ENCODE measurements at regions not wholly inside any gene's neighbourhood (a gene's known extent, or its start where the extent isn't known, plus 50 kb on each side); places are given as distances from the start of the nearest gene placed in this dataset.

DNA sequence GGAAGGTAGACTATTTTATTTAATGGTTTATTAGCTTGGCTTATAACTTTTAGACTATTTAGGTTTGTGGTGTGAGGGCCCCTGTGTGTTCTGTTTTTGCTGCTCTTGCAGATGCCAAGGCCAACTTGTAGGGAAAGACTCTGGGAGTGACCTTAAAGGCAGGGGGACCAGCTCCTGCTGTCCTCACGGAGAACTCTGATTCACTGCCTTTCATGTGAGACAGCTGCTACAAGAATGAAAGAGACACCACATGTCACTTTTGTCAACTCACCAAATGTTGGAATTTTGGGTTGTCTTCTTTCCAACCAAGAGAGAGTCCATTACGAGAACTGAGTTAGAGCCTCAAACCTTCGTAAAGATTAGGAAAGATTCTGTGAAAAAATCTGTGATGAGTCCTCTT lies 258.3 kb upstream of the ADAMTSL1 start:
- Mint-ChIP-seq H3K4me3 (no peak overlapping the region), H3K27ac (no peak overlapping the region), H3K27me3 (no peaks in the 10 kb centered on the region), H3K36me3 (ENCODE audit: low read depth) (no peaks in the 10 kb centered on the region), H3K4me1 (ENCODE audit: low read depth) (no peaks in the 10 kb centered on the region), H3K9me3 (no peaks in the 10 kb centered on the region)
- intact Hi-C loops (cut with micrococcal nuclease) = loop anchor here (10.0 kb wide), 1 partner anchor 411 kb away; no protein-coding TSS in a partner anchor

DNA sequence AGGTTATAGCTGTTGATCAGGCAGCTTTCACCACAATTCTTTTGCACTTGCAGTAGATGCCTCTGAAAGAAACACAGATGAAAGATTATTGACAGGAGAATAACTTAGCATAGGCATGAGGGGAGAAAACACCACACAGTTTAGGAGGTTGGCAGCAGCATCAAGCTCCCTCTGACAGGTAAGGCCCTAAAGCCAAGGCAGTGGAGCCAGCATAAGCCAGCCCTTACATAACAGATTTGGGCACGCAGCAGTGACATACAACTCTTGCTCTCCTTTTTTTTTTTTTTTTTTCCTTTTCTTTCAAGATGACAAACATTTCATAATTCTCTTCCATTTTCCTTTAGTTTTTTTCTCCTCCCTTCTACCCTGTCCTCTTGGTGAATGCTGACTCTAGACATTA lies 257.6 kb upstream of the ADAMTSL1 start:
- Mint-ChIP-seq H3K4me3 (no peak overlapping the region), H3K9me3 (no peaks in the 10 kb centered on the region), H3K27ac (no peak overlapping the region), H3K4me1 (ENCODE audit: low read depth) (no peaks in the 10 kb centered on the region), H3K27me3 (no peaks in the 10 kb centered on the region), H3K36me3 (ENCODE audit: low read depth) (no peaks in the 10 kb centered on the region)
- intact Hi-C loops (cut with micrococcal nuclease) = loop anchor here (10.0 kb wide), 1 partner anchor 412 kb away; no protein-coding TSS in a partner anchor

DNA sequence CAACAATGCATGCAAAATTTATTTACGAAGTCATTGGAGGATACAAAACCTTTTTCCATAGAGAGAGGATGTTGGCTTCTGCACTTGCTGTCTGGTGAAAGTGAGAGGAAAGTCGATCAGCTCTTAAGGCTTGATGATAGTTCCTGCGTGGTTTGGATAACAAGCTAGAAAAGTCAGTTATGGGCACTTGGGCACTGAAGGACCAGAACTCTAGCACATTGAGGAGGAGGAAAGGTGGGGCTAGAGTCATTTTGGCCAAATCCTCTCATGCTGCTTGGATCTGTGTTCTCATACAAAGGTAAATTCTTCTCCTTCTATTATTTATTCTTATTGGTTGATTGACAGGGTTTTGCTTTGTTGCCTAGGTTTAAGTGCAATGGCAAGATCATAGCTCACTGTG lies 245.9 kb upstream of the ADAMTSL1 start:
- H3K9me3 Mint-ChIP-seq = no peaks in the 10 kb centered on the region
- no peaks in the 10 kb centered on the region for H3K4me1 Mint-ChIP-seq (ENCODE audit: low read depth)
- no peaks in the 10 kb centered on the region for H3K36me3 Mint-ChIP-seq (ENCODE audit: low read depth)
- H3K27ac Mint-ChIP-seq = no peak overlapping the region
- no peak overlapping the region for H3K4me3 Mint-ChIP-seq
- no peaks in the 10 kb centered on the region for H3K27me3 Mint-ChIP-seq
- intact Hi-C loops (cut with micrococcal nuclease) = no loop called here

DNA sequence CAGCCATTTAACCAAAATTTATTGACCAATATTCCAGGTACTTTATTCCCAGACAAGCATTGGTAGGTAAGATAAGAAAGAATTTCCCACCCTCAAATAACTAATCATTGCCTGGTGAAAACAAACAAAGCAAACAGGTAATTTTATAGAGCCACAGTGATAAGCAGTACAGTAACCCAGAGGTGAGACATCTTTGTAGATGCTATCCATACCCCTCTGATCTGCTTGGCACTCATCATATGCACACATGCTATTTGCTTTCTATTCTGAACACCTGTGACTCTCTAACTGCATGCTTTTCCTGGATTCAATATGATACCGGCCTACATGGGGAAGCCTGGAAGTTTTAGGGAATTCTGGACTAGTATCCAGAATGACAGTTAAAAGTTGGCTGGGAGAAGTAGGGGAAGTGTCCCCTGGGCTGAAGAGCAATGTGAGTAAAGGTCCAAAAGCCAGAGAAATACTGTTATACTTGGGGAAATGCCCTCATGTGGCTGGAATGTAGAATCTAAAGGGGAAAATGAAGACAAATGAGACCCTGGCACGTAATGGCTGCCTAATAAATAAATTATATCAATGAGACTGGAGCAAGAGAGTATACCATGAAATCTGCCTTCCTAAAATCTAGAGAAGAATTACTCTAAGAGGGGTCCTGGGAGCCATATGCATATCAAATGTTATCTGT lies 243.8 kb upstream of the ADAMTSL1 start:
- Mint-ChIP-seq H3K4me3 (no peak overlapping the region), H3K27ac (no peak overlapping the region), H3K4me1 (ENCODE audit: low read depth) (no peaks in the 10 kb centered on the region), H3K9me3 (no peaks in the 10 kb centered on the region), H3K27me3 (no peaks in the 10 kb centered on the region), H3K36me3 (ENCODE audit: low read depth) (no peaks in the 10 kb centered on the region)
- intact Hi-C loops (cut with micrococcal nuclease) = no loop called here

DNA sequence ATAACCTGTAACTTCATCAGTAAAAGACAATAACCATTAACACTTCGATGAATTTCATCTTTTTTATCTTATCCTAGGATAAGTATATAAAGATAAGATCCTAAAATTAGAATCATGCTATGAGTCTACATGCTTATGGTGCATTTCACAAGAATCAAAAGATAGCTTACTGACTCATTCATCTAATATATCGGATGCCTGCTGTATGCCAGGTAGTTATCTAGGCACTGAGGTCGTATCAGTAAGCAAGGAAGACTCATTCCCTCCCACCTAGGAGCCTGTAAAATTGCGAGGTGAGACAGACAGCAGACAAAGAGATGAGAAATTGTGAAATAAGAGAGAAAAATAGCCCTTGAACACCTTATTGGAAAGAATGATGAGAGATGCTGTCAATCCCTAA lies 240.6 kb upstream of the ADAMTSL1 start:
- H3K4me1 Mint-ChIP-seq (ENCODE audit: low read depth) = no peaks in the 10 kb centered on the region
- H3K27me3 Mint-ChIP-seq = no peaks in the 10 kb centered on the region
- H3K9me3 Mint-ChIP-seq = no peaks in the 10 kb centered on the region
- H3K36me3 Mint-ChIP-seq (ENCODE audit: low read depth) = no peaks in the 10 kb centered on the region
- intact Hi-C loops (cut with micrococcal nuclease) = no loop called here
- H3K27ac Mint-ChIP-seq = no peak overlapping the region
- H3K4me3 Mint-ChIP-seq = no peak overlapping the region

DNA sequence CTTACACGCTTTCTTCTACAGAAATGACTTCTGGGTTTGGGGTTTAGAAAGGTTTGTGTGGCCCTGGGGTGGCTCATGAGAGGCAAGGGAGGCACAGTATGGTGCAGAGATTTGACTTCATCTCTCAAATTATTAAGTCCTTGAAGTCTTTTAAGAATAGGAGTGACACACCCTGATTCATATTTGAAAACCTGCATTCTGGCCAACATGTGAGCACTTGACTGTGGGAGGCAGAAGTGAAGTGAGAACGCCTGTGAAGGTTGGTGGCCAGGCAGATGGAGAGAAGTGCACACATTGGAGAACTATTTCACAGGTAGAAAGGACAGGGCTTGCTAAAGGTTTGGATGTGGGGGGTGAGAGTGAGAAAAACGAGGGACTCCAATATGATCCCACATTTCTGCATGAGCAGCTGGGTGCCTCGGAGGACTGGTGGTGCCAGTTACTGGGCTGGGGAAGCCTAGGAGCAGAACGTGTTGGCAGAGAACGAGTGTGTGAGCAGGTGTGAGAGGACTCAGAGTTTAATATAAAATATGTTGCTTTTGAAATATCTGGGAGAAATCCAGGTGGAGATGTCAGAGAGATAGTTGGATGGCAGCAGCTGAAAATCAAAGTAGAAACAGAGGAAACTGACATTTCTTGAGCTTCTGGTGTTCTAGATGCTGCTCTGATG lies 240.0 kb upstream of the ADAMTSL1 start:
- H3K4me3 Mint-ChIP-seq = no peak overlapping the region

DNA sequence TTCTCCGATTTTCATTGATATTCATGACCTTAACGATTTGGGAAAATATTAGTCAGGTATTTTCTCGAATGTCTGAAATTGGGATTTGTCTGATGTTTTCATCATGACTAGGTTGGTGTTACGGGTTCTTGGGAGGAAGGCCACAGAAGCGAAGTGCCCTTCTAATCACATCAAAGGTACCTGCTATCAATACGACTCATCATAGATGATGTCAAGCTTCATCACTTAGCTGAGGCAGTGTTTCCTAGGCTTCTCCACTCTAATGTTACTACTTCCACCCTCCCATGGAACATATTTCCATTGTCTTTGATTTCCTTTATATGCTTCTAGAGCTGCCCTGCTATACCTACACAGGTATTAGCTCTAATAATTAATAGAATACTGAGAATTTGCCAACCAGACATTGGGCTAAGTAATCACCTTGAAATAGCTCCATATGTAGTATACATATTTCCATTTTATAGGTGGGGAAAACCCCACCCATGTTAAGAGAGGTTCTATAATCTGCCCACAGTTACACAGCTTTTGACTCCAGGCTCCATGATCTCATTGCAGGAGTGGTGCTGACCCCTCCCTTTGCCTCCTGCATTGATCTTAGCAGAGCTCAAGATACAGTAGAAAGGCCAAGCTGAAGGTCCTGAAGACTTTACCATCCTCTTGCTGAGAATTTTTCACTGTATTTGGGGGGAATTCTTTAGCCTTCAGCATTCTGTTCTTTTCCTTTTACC lies 238.6 kb upstream of the ADAMTSL1 start:
- no peaks in the 10 kb centered on the region for H3K9me3 Mint-ChIP-seq
- intact Hi-C loops (cut with micrococcal nuclease) = no loop called here
- no peak overlapping the region for H3K4me3 Mint-ChIP-seq
- no peaks in the 10 kb centered on the region for H3K27me3 Mint-ChIP-seq
- no peak overlapping the region for H3K27ac Mint-ChIP-seq
- no peaks in the 10 kb centered on the region for H3K4me1 Mint-ChIP-seq (ENCODE audit: low read depth)
- H3K36me3 Mint-ChIP-seq (ENCODE audit: low read depth) = no peaks in the 10 kb centered on the region

More for the DNA sequence above, 240.0 kb upstream of the ADAMTSL1 start:
- intact Hi-C loops (cut with micrococcal nuclease) = no loop called here
- H3K27ac Mint-ChIP-seq = no peak overlapping the region
- H3K4me1 Mint-ChIP-seq (ENCODE audit: low read depth) = no peaks in the 10 kb centered on the region
- H3K9me3 Mint-ChIP-seq = no peaks in the 10 kb centered on the region
- H3K27me3 Mint-ChIP-seq = no peaks in the 10 kb centered on the region
- no peaks in the 10 kb centered on the region for H3K36me3 Mint-ChIP-seq (ENCODE audit: low read depth)

DNA sequence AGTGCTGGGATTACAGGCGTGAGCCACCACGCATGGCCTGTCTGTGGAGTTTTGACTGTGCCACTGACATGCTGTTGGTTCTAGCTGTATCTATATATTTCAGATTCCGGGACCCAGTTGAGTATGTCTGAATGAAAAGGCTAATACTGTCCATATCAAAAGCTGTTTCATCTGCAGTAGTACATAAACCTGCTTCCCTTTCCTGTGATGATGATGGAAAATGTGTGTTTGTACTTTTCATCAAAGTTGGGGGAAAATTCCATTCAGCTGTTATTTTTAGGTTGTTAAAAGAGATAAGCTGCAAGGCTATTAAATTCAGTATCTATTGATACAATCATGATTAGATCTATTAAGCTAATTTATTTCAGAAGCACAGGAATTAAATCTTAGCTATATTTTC lies 237.6 kb upstream of the ADAMTSL1 start:
- H3K4me3 Mint-ChIP-seq = no peak overlapping the region
- H3K27me3 Mint-ChIP-seq = no peaks in the 10 kb centered on the region
- no peak overlapping the region for H3K27ac Mint-ChIP-seq
- no peaks in the 10 kb centered on the region for H3K36me3 Mint-ChIP-seq (ENCODE audit: low read depth)
- no peaks in the 10 kb centered on the region for H3K9me3 Mint-ChIP-seq
- H3K4me1 Mint-ChIP-seq (ENCODE audit: low read depth) = no peaks in the 10 kb centered on the region
- intact Hi-C loops (cut with micrococcal nuclease) = no loop called here

DNA sequence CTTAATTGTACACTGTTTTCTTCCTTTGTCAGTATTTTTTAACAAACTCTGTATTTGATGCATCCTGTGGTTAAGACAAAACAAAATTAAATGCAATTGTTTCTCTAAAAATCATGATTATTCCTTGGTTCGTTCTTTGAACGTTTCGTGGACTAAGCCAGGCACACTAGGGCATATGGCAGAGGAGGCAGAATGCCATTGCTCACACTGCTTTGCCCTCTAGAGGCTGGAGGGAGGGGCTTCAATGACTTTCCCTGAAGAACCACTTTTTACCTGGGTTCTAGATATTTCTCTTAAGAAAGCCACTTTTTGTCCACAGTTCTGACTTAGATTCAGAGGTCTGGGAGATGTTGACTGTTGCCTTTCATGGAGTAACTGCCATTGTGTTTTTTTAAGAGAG lies 236.2 kb upstream of the ADAMTSL1 start:
- Mint-ChIP-seq H3K27ac (no peak overlapping the region), H3K27me3 (no peaks in the 10 kb centered on the region), H3K4me1 (ENCODE audit: low read depth) (no peaks in the 10 kb centered on the region), H3K36me3 (ENCODE audit: low read depth) (no peaks in the 10 kb centered on the region), H3K4me3 (no peak overlapping the region), H3K9me3 (no peaks in the 10 kb centered on the region)
- intact Hi-C loops (cut with micrococcal nuclease) = no loop called here

DNA sequence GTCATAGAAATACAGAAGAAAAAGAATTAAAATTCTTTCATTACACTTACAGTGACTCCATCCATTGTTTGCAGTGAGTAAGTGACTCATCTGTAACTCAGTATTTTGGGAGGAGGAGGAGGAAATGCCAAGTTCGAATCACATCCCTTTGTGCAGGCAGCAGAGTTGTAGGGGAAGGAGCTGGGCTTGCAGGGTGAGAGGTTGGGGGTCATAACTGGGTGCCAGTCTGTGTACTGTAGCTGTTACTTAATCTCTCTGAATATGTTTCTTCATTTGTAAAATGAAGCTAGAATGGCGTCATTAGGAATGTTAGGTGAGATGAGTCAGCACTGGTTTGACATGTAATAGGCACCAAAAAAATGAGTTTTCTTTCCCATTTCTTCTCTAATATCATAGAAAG lies 235.7 kb upstream of the ADAMTSL1 start:
- intact Hi-C loops (cut with micrococcal nuclease) = no loop called here
- no peaks in the 10 kb centered on the region for H3K27me3 Mint-ChIP-seq
- no peaks in the 10 kb centered on the region for H3K9me3 Mint-ChIP-seq
- H3K4me3 Mint-ChIP-seq = no peak overlapping the region
- no peak overlapping the region for H3K27ac Mint-ChIP-seq
- no peaks in the 10 kb centered on the region for H3K4me1 Mint-ChIP-seq (ENCODE audit: low read depth)
- no peaks in the 10 kb centered on the region for H3K36me3 Mint-ChIP-seq (ENCODE audit: low read depth)

DNA sequence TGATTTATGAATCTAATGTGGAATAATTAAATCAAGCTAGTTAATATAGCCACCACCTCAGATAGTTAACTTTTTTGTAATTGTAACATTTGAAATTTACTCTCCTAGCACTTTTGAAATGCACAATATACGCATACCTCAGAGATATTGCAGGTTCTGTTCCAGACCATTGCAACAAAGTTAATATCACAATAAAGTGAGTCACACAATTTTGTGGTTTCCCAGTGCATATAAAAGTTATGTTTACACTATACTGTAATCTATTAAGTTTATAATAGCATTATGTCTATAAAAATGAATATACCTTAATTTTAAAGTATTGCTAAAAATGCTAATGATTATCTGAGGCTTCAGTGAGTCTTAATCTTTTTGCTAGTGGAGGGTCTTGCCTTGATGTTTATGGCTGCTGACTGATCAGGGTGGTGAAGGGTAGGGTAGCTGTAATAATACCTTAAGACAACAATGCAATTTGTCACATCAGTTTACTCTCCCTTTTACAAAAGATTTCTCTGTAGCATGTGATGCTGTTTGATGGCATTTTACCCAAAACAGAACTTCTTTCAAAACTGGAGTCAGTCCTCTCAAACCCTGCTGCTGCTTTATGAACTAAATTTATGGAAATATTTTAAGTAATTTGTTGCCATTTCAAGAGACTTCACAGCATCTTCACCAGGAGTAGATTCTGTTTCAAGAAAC lies 235.1 kb upstream of the ADAMTSL1 start:
- Mint-ChIP-seq H3K9me3 (no peaks in the 10 kb centered on the region), H3K4me3 (no peak overlapping the region), H3K36me3 (ENCODE audit: low read depth) (no peaks in the 10 kb centered on the region), H3K4me1 (ENCODE audit: low read depth) (no peaks in the 10 kb centered on the region), H3K27ac (no peak overlapping the region), H3K27me3 (no peaks in the 10 kb centered on the region)
- intact Hi-C loops (cut with micrococcal nuclease) = no loop called here

DNA sequence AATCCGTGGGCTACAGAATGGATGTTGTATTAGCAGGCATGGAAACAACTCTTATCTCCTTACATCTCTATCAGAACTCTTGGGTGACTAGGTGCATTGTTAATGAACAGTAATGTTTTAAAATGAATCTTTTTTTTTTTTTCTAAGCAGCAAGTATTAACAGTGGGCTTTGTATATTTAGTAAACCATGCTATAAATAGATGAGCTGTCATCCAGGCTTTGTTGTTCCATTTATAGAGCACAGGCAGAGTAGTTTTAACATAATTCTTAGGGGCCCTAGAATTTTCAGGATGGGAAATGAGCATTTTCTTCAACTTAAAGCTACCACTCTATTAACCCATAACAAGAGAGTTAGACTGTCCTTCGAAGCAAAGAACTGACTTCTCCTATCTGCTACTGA lies 233.7 kb upstream of the ADAMTSL1 start:
- Mint-ChIP-seq H3K4me1 (ENCODE audit: low read depth) (no peaks in the 10 kb centered on the region), H3K9me3 (no peaks in the 10 kb centered on the region), H3K36me3 (ENCODE audit: low read depth) (no peaks in the 10 kb centered on the region), H3K4me3 (no peak overlapping the region), H3K27me3 (peaks cover 2% of the 10 kb centered on the region), H3K27ac (no peak overlapping the region)
- intact Hi-C loops (cut with micrococcal nuclease) = no loop called here

DNA sequence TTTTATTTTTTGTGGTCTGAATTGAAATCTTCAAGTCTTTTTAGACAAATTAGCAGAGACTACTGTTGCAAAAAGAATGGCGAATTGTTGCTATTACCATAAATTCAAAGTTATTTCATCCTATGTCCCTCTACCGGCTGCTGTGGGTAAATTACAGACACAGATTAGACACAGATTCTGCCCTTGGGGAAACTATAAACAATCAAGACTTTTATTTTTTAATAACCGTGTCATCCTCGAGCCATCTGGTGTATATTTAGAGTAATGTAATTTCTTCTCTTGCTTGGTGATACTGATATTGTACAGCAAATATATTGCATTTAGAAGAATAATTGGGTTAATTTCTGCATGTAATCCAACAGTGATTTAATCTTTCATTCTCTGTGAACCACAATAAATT lies 228.0 kb upstream of the ADAMTSL1 start:
- H3K27me3 Mint-ChIP-seq = peaks cover 3% of the 10 kb centered on the region

DNA sequence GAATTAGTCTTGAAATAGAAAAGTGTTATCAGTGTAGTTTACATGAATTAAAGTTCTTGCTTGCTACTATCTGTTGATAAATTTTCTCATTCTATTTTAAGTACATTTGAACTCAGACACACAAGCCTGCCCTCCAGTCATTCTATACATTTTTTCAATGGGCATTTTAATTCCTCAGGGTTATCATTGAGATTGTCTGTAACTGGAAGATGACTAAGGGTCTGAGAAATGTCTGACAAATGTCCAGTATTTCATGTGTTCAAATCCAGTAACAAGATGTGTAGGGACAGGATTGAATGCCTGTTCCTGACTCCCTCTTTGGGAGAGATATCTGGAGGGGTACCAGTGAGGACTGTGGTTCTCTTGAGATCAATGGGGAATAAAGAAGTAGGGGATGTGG lies 223.9 kb upstream of the ADAMTSL1 start:
- Mint-ChIP-seq H3K27ac (no peak overlapping the region), H3K36me3 (ENCODE audit: low read depth) (no peaks in the 10 kb centered on the region), H3K4me1 (ENCODE audit: low read depth) (no peaks in the 10 kb centered on the region), H3K9me3 (no peaks in the 10 kb centered on the region), H3K4me3 (no peak overlapping the region), H3K27me3 (peaks cover 1% of the 10 kb centered on the region)
- intact Hi-C loops (cut with micrococcal nuclease) = loop anchor here (10.0 kb wide), 1 partner anchor 1205 kb away; no protein-coding TSS in a partner anchor

More for the DNA sequence above, 228.0 kb upstream of the ADAMTSL1 start:
- H3K4me3 Mint-ChIP-seq = no peak overlapping the region
- H3K36me3 Mint-ChIP-seq (ENCODE audit: low read depth) = no peaks in the 10 kb centered on the region
- intact Hi-C loops (cut with micrococcal nuclease) = no loop called here
- H3K27ac Mint-ChIP-seq = no peak overlapping the region
- H3K9me3 Mint-ChIP-seq = no peaks in the 10 kb centered on the region
- no peaks in the 10 kb centered on the region for H3K4me1 Mint-ChIP-seq (ENCODE audit: low read depth)
